ENCODE measurements at regions not wholly inside any gene's neighbourhood (a gene's known extent, or its start where the extent isn't known, plus 50 kb on each side); places are given as distances from the start of the nearest gene placed in this dataset.

- CTCF ChIA-PET: no interaction called here
- intact Hi-C loops (cut with micrococcal nuclease): no loop called here
- Mint-ChIP-seq H3K36me3 (ENCODE audit: low read depth) (no peaks in the 10 kb centered on the region), H3K27ac (no peak overlapping the region), H3K4me1 (ENCODE audit: low read depth) (no peaks in the 10 kb centered on the region), H3K9me3 (no peaks in the 10 kb centered on the region), H3K27me3 (ENCODE audit: low read depth) (no peaks in the 10 kb centered on the region), H3K4me3 (no peak overlapping the region)
- DNase-seq: no peak
Observed at GRCh38 chr18:56062931-56063330, 474.9 kb upstream of the TCF4 start.

- intact Hi-C loops (cut with micrococcal nuclease): no loop called here
- Mint-ChIP-seq H3K9me3 (no peaks in the 10 kb centered on the region), H3K36me3 (ENCODE audit: low read depth) (no peaks in the 10 kb centered on the region), H3K4me3 (no peak overlapping the region), H3K4me1 (ENCODE audit: low read depth) (no peaks in the 10 kb centered on the region), H3K27me3 (ENCODE audit: low read depth) (no peaks in the 10 kb centered on the region), H3K27ac (no peak overlapping the region)
- DNase-seq: no peak
- CTCF ChIA-PET: no interaction called here
Observed at GRCh38 chr18:56060967-56061541, 473.1 kb upstream of the TCF4 start.

- Mint-ChIP-seq H3K27me3 (ENCODE audit: low read depth) (no peaks in the 10 kb centered on the region), H3K4me1 (ENCODE audit: low read depth) (no peaks in the 10 kb centered on the region), H3K9me3 (peaks cover 11% of the 10 kb centered on the region), H3K27ac (no peak overlapping the region), H3K4me3 (no peak overlapping the region), H3K36me3 (ENCODE audit: low read depth) (no peaks in the 10 kb centered on the region)
- intact Hi-C loops (cut with micrococcal nuclease): no loop called here
- CTCF ChIA-PET: no interaction called here
- no peak for DNase-seq
Observed at GRCh38 chr18:56052202-56052601, 464.2 kb upstream of the TCF4 start.

GRCh38 chr18:56044239-56044638 lies 456.2 kb upstream of the TCF4 start:
- CTCF ChIA-PET: no interaction called here

GRCh38 chr18:56043641-56044061 lies 455.7 kb upstream of the TCF4 start:
- DNase-seq: no peak
- no peak overlapping the region for H3K4me3 Mint-ChIP-seq
- intact Hi-C loops (cut with micrococcal nuclease): no loop called here
- H3K9me3 Mint-ChIP-seq: peaks cover 10% of the 10 kb centered on the region
- CTCF ChIA-PET: no interaction called here
- no peaks in the 10 kb centered on the region for H3K36me3 Mint-ChIP-seq (ENCODE audit: low read depth)
- no peak overlapping the region for H3K27ac Mint-ChIP-seq
- peaks cover 4% of the 10 kb centered on the region for H3K27me3 Mint-ChIP-seq (ENCODE audit: low read depth)
- H3K4me1 Mint-ChIP-seq (ENCODE audit: low read depth): no peaks in the 10 kb centered on the region

More at GRCh38 chr18:56044239-56044638, 456.2 kb upstream of the TCF4 start:
- Mint-ChIP-seq H3K4me1 (ENCODE audit: low read depth) (no peaks in the 10 kb centered on the region), H3K4me3 (no peak overlapping the region), H3K27ac (no peak overlapping the region), H3K9me3 (peaks cover 12% of the 10 kb centered on the region), H3K36me3 (ENCODE audit: low read depth) (no peaks in the 10 kb centered on the region), H3K27me3 (ENCODE audit: low read depth) (peaks cover 4% of the 10 kb centered on the region)
- DNase-seq: no peak
- intact Hi-C loops (cut with micrococcal nuclease): no loop called here

GRCh38 chr18:56042915-56043536 lies 455.0 kb upstream of the TCF4 start:
- no peak overlapping the region for H3K27ac Mint-ChIP-seq
- no peaks in the 10 kb centered on the region for H3K36me3 Mint-ChIP-seq (ENCODE audit: low read depth)
- H3K27me3 Mint-ChIP-seq (ENCODE audit: low read depth): peaks cover 4% of the 10 kb centered on the region

GRCh38 chr18:56038171-56039030 lies 450.4 kb upstream of the TCF4 start:
- Mint-ChIP-seq H3K4me3 (no peak overlapping the region), H3K4me1 (ENCODE audit: low read depth) (no peaks in the 10 kb centered on the region), H3K9me3 (peaks cover 5% of the 10 kb centered on the region), H3K27me3 (ENCODE audit: low read depth) (no peaks in the 10 kb centered on the region), H3K27ac (no peak overlapping the region), H3K36me3 (ENCODE audit: low read depth) (no peaks in the 10 kb centered on the region)
- intact Hi-C loops (cut with micrococcal nuclease): no loop called here
- no peak for DNase-seq
- CTCF ChIA-PET: no interaction called here

More at GRCh38 chr18:56042915-56043536, 455.0 kb upstream of the TCF4 start:
- CTCF ChIA-PET: no interaction called here
- intact Hi-C loops (cut with micrococcal nuclease): no loop called here
- Mint-ChIP-seq H3K4me3 (no peak overlapping the region), H3K4me1 (ENCODE audit: low read depth) (no peaks in the 10 kb centered on the region), H3K9me3 (peaks cover 6% of the 10 kb centered on the region)
- DNase-seq: no peak

GRCh38 chr18:56036741-56037140 lies 448.7 kb upstream of the TCF4 start:
- CTCF ChIA-PET: no interaction called here
- intact Hi-C loops (cut with micrococcal nuclease): no loop called here
- Mint-ChIP-seq H3K36me3 (ENCODE audit: low read depth) (no peaks in the 10 kb centered on the region), H3K4me1 (ENCODE audit: low read depth) (no peaks in the 10 kb centered on the region), H3K27ac (no peak overlapping the region), H3K4me3 (no peak overlapping the region), H3K9me3 (peaks cover 5% of the 10 kb centered on the region), H3K27me3 (ENCODE audit: low read depth) (no peaks in the 10 kb centered on the region)
- no peak for DNase-seq

- H3K27me3 Mint-ChIP-seq (ENCODE audit: low read depth): no peaks in the 10 kb centered on the region
- intact Hi-C loops (cut with micrococcal nuclease): no loop called here
- H3K36me3 Mint-ChIP-seq (ENCODE audit: low read depth): no peaks in the 10 kb centered on the region
- CTCF ChIA-PET: no interaction called here
- no peak overlapping the region for H3K4me3 Mint-ChIP-seq
- H3K9me3 Mint-ChIP-seq: peaks cover 5% of the 10 kb centered on the region
- no peak for DNase-seq
- no peaks in the 10 kb centered on the region for H3K4me1 Mint-ChIP-seq (ENCODE audit: low read depth)
- H3K27ac Mint-ChIP-seq: no peak overlapping the region
Observed at GRCh38 chr18:56035546-56035945, 447.6 kb upstream of the TCF4 start.

GRCh38 chr18:56034949-56035348 lies 447.0 kb upstream of the TCF4 start:
- no peak for DNase-seq
- Mint-ChIP-seq H3K4me1 (ENCODE audit: low read depth) (no peaks in the 10 kb centered on the region), H3K27me3 (ENCODE audit: low read depth) (no peaks in the 10 kb centered on the region), H3K27ac (no peak overlapping the region), H3K36me3 (ENCODE audit: low read depth) (no peaks in the 10 kb centered on the region), H3K9me3 (peaks cover 5% of the 10 kb centered on the region), H3K4me3 (no peak overlapping the region)
- CTCF ChIA-PET: no interaction called here
- intact Hi-C loops (cut with micrococcal nuclease): no loop called here

GRCh38 chr18:56030060-56030459 lies 442.1 kb upstream of the TCF4 start:
- Mint-ChIP-seq H3K9me3 (peaks cover 9% of the 10 kb centered on the region), H3K27ac (no peak overlapping the region), H3K4me1 (ENCODE audit: low read depth) (no peaks in the 10 kb centered on the region), H3K4me3 (no peak overlapping the region), H3K36me3 (ENCODE audit: low read depth) (no peaks in the 10 kb centered on the region), H3K27me3 (ENCODE audit: low read depth) (no peaks in the 10 kb centered on the region)
- intact Hi-C loops (cut with micrococcal nuclease): no loop called here
- CTCF ChIA-PET: no interaction called here
- no peak for DNase-seq

GRCh38 chr18:56028514-56028913 lies 440.5 kb upstream of the TCF4 start:
- peaks cover 4% of the 10 kb centered on the region for H3K9me3 Mint-ChIP-seq
- no peak overlapping the region for H3K4me3 Mint-ChIP-seq
- no peak for DNase-seq
- no peaks in the 10 kb centered on the region for H3K4me1 Mint-ChIP-seq (ENCODE audit: low read depth)
- CTCF ChIA-PET: no interaction called here
- no peaks in the 10 kb centered on the region for H3K27me3 Mint-ChIP-seq (ENCODE audit: low read depth)
- intact Hi-C loops (cut with micrococcal nuclease): no loop called here
- H3K27ac Mint-ChIP-seq: no peak overlapping the region
- no peaks in the 10 kb centered on the region for H3K36me3 Mint-ChIP-seq (ENCODE audit: low read depth)

- Mint-ChIP-seq H3K27ac (no peak overlapping the region), H3K4me1 (ENCODE audit: low read depth) (no peaks in the 10 kb centered on the region), H3K36me3 (ENCODE audit: low read depth) (no peaks in the 10 kb centered on the region), H3K9me3 (peaks cover 4% of the 10 kb centered on the region), H3K27me3 (ENCODE audit: low read depth) (no peaks in the 10 kb centered on the region), H3K4me3 (no peak overlapping the region)
- no peak for DNase-seq
- CTCF ChIA-PET: no interaction called here
- intact Hi-C loops (cut with micrococcal nuclease): no loop called here
Observed at GRCh38 chr18:56026509-56026908, 438.5 kb upstream of the TCF4 start.
